ENCODE measurements at regions not wholly inside any gene's neighbourhood (a gene's known extent, or its start where the extent isn't known, plus 50 kb on each side); places are given as distances from the start of the nearest gene placed in this dataset.

- TF ChIP-seq CREB1 (IDR thresholded peaks at IDR 0.05; ENCODE audit: low read depth) (no peak), CEBPB (IDR thresholded peaks at IDR 0.05) (no peak), EGR1 (IDR thresholded peaks at IDR 0.05) (no peak), ZBTB7A (IDR thresholded peaks at IDR 0.05; ENCODE audit: low read depth) (no peak), TEAD4 (IDR thresholded peaks at IDR 0.05) (no peak), USF1 (IDR thresholded peaks at IDR 0.05) (no peak), YY1 (IDR thresholded peaks at IDR 0.05; ENCODE audit: low read depth) (no peak), NFIC (IDR thresholded peaks at IDR 0.05) (no peak)
Observed at GRCh38 chr7:18174996-18175395, 147.3 kb upstream of the PRPS1L1 start.

- TF ChIP-seq RAD21 (IDR thresholded peaks at IDR 0.05; ENCODE audit: low read depth): no peak
- no peak for TF ChIP-seq TEAD4 (IDR thresholded peaks at IDR 0.05)
- no peak for TF ChIP-seq NFIC (IDR thresholded peaks at IDR 0.05)
- no peak for TF ChIP-seq ZBTB7A (IDR thresholded peaks at IDR 0.05; ENCODE audit: low read depth)
Observed at GRCh38 chr7:18175801-18176450, 148.3 kb upstream of the PRPS1L1 start.

GRCh38 chr7:18177129-18177814 is 149.6 kb upstream of the PRPS1L1 start:
- no peak for TF ChIP-seq USF1 (IDR thresholded peaks at IDR 0.05)

- TF ChIP-seq MAX (IDR thresholded peaks at IDR 0.05): no peak
Observed at GRCh38 chr7:18177815-18178660, 150.4 kb upstream of the PRPS1L1 start.

- TF ChIP-seq EP300 (IDR thresholded peaks at IDR 0.05; ENCODE audit: borderline replicate concordance) (no peak), TAF1 (IDR thresholded peaks at IDR 0.05; ENCODE audit: low read depth) (no peak), FOXM1 (IDR thresholded peaks at IDR 0.05; ENCODE audit: borderline replicate concordance, low read depth) (no peak), NFIC (IDR thresholded peaks at IDR 0.05) (no peak), YY1 (IDR thresholded peaks at IDR 0.05; ENCODE audit: low read depth) (no peak), CEBPB (IDR thresholded peaks at IDR 0.05) (no peak), REST (IDR thresholded peaks at IDR 0.05; ENCODE audit: low read depth) (no peak), MAX (IDR thresholded peaks at IDR 0.05) (no peak), TEAD4 (IDR thresholded peaks at IDR 0.05) (no peak), TCF12 (IDR thresholded peaks at IDR 0.05; ENCODE audit: low read depth) (no peak), USF1 (IDR thresholded peaks at IDR 0.05) (no peak)
Observed at GRCh38 chr7:18179093-18179492, 151.4 kb upstream of the PRPS1L1 start.

GRCh38 chr7:18180685-18181084 is 153.0 kb upstream of the PRPS1L1 start:
- TF ChIP-seq REST (IDR thresholded peaks at IDR 0.05; ENCODE audit: low read depth) (no peak), FOXM1 (IDR thresholded peaks at IDR 0.05; ENCODE audit: borderline replicate concordance, low read depth) (no peak), TCF12 (IDR thresholded peaks at IDR 0.05; ENCODE audit: low read depth) (no peak), YY1 (IDR thresholded peaks at IDR 0.05; ENCODE audit: low read depth) (no peak), EP300 (IDR thresholded peaks at IDR 0.05; ENCODE audit: borderline replicate concordance) (no peak), TEAD4 (IDR thresholded peaks at IDR 0.05) (no peak), USF1 (IDR thresholded peaks at IDR 0.05) (no peak), RAD21 (IDR thresholded peaks at IDR 0.05; ENCODE audit: low read depth) (no peak), CREB1 (IDR thresholded peaks at IDR 0.05; ENCODE audit: low read depth) (no peak), EGR1 (IDR thresholded peaks at IDR 0.05) (no peak), CEBPB (IDR thresholded peaks at IDR 0.05) (no peak)

Measured in Ishikawa (cell line).